ENCODE measurements at regions not wholly inside any gene's neighbourhood (a gene's known extent, or its start where the extent isn't known, plus 50 kb on each side); places are given as distances from the start of the nearest gene placed in this dataset.

GRCh38 chrX:25754399-25754798 is 383.7 kb upstream of the MAGEB18 start:
- H2AK5ac ChIP-seq (ENCODE audit: low read depth, low read length): no peak overlapping the region
- H3K14ac ChIP-seq (ENCODE audit: insufficient read length): no peak overlapping the region
- H3K4me1 ChIP-seq (replicated peaks in 1 of 4; ENCODE audit: control insufficient read depth in 3 of 4, insufficient read depth in 4 of 4, low read length in 3 of 4): 0 out of 7 replicates have a peak, but pooled peaks cover 0 to 2% (median 0%) of the 10 kb centered on the region in 4 experiments
- 100% methylated on average over 2 of the region's 2 CpGs; no CpG with 5 or more reads in 1 of the 2 experiments for WGBS, 2 experiments (ENCODE audit: extremely low coverage in 1 of 2, insufficient coverage in 1 of 2, insufficient read length in 1 of 2, insufficient replicate concordance in 2 of 2, low coverage in 1 of 2, low lambda C conversion rate in 2 of 2, missing lambda C conversion rate in 1 of 2)
- H4K8ac ChIP-seq (ENCODE audit: extremely low read depth, insufficient read depth, low read length): no peak overlapping the region
- FAIRE-seq (no peak), DNase-seq (ENCODE audit: low read depth in 1 of 2, low spot score in 2 of 2) (no peak)
- no peak overlapping the region for H4K5ac ChIP-seq (ENCODE audit: insufficient read length, low read depth, low read length)
- H3K36me3 ChIP-seq (ENCODE audit: control insufficient read depth in 2 of 4, insufficient read depth in 4 of 4, low read length in 3 of 4): no peaks in the 10 kb centered on the region
- CTCF ChIA-PET (ENCODE audit: partially characterized antibody): no interaction called here
- no peak overlapping the region for H2BK5ac ChIP-seq (ENCODE audit: low read depth, low read length)
- no peak overlapping the region for H3K9ac ChIP-seq (replicated peaks in 1 of 4; ENCODE audit: extremely low read depth in 1 of 4, low read depth in 3 of 4, low read length in 3 of 4)
- no peak overlapping the region for H3K4ac ChIP-seq (replicated peaks; ENCODE audit: insufficient read length, low read depth, low read length)
- no peaks in the 10 kb centered on the region for H3K23me2 ChIP-seq (ENCODE audit: low read depth, low read length)
- no peaks in the 10 kb centered on the region for H3K79me1 ChIP-seq (ENCODE audit: low read depth, low read length)
- H3K79me2 ChIP-seq (ENCODE audit: control insufficient read depth in 1 of 2, insufficient read depth in 2 of 2, low read length in 2 of 2): no peaks in the 10 kb centered on the region
- H3K27ac ChIP-seq (ENCODE audit: low read depth, low read length): no peak overlapping the region
- H2AFZ ChIP-seq (ENCODE audit: low read length): no peak overlapping the region
- no peaks in the 10 kb centered on the region for H3K27me3 ChIP-seq (replicated peaks in 1 of 4; ENCODE audit: control insufficient read depth in 3 of 4, extremely low read depth in 1 of 4, insufficient read depth in 3 of 4, low read length in 3 of 4)
- no peak overlapping the region for H3K4me2 ChIP-seq (ENCODE audit: insufficient read depth in 1 of 2, low read depth in 2 of 2, low read length in 2 of 2)
- no peak overlapping the region for H3K4me3 ChIP-seq (ENCODE audit: extremely low read depth in 1 of 4, insufficient read depth in 2 of 4, low read depth in 3 of 4, low read length in 4 of 4)
- H2BK12ac ChIP-seq (ENCODE audit: low read depth, low read length): no peak overlapping the region
- H4K20me1 ChIP-seq (replicated peaks in 1 of 2; ENCODE audit: control insufficient read depth in 1 of 2, insufficient read depth in 2 of 2, low read length in 2 of 2): no peaks in the 10 kb centered on the region
- H2BK120ac ChIP-seq (replicated peaks; ENCODE audit: low read depth, low read length): no peak overlapping the region
- H4K91ac ChIP-seq (replicated peaks; ENCODE audit: insufficient read length, low read length): no peak overlapping the region
- H3K23ac ChIP-seq (ENCODE audit: insufficient read length): no peak overlapping the region
- POLR2A ChIA-PET (ENCODE audit: partially characterized antibody): no interaction called here
- no peaks in the 10 kb centered on the region for H3K9me3 ChIP-seq (ENCODE audit: insufficient read depth in 2 of 2, low read depth in 1 of 2, low read length in 1 of 2)
- H2BK15ac ChIP-seq (ENCODE audit: low read length): no peak overlapping the region
- no peak overlapping the region for H2BK20ac ChIP-seq (ENCODE audit: low read length)
- no peak overlapping the region for H3K56ac ChIP-seq (replicated peaks; ENCODE audit: insufficient read length, low read depth, low read length)
- no peak overlapping the region for H3K18ac ChIP-seq (ENCODE audit: extremely low read depth, low read length)
- no peak for TF ChIP-seq CBX8 (IDR thresholded peaks at IDR 0.05; ENCODE audit: borderline replicate concordance, low read depth, low read length)
- TF ChIP-seq CHD1 (IDR thresholded peaks at IDR 0.05; ENCODE audit: low read depth, low read length): no peak
- no peak for TF ChIP-seq SIN3A (conservative IDR thresholded peaks at IDR 0.05 in 1 of 2, IDR thresholded peaks at IDR 0.05 in 1 of 2; ENCODE audit: low read depth in 1 of 2, low read length in 2 of 2)
- TF ChIP-seq POLR2A (IDR thresholded peaks at IDR 0.05; ENCODE audit: control extremely low read depth in 1 of 2, low read depth in 2 of 2, low read length in 2 of 2): no peak
- TF ChIP-seq MAX (IDR thresholded peaks at IDR 0.05): no peak
